RWPE2 (cell line): ENCODE measurements at regions not wholly inside any gene's neighbourhood (a gene's known extent, or its start where the extent isn't known, plus 50 kb on each side); places are given as distances from the start of the nearest gene placed in this dataset.

Experiments
- ATAC-seq: fragments of 200-7000 bp; cut with Tn5 transposase; 3 replicates; pipeline ENCODE4 v1.9.1; 2021; ENCODE audit warnings: low read depth
- DNase-seq: peaks from one replicate; pipeline ENCODE4 v3.0.0-alpha.2; 2020; ENCODE audit warnings: low spot score
- H3K27ac ChIP-seq: fragments of 450-650 bp; 2 replicates; pipeline ENCODE4 v1.5.1; 2017; ENCODE audit warnings: mild to moderate bottlenecking; ENCODE audit not compliant: poor library complexity, severe bottlenecking
- H3K27me3 ChIP-seq: fragments of 250-450 bp; sonication (Bioruptor Pico); 2 replicates; pipeline ENCODE4 v1.5.1; 2021; ENCODE audit warnings: mild to moderate bottlenecking, moderate library complexity; ENCODE audit not compliant: insufficient read depth, poor library complexity, severe bottlenecking
- H3K36me3 ChIP-seq: fragments of 250-450 bp; sonication (Bioruptor Pico); 2 replicates; pipeline ENCODE4 v1.5.1; 2020; ENCODE audit warnings: low read depth, mild to moderate bottlenecking, moderate library complexity
- H3K4me1 ChIP-seq: fragments of 250-450 bp; sonication (Bioruptor Pico); 2 replicates; pipeline ENCODE4 v1.5.1; 2021; ENCODE audit warnings: mild to moderate bottlenecking, moderate library complexity; ENCODE audit not compliant: insufficient read depth, poor library complexity, severe bottlenecking
- H3K4me3 ChIP-seq: fragments of 250-450 bp; sonication (Bioruptor Pico); 2 replicates; pipeline ENCODE4 v1.5.1; 2021; ENCODE audit warnings: mild to moderate bottlenecking, moderate library complexity; ENCODE audit not compliant: severe bottlenecking
- H3K9me3 ChIP-seq: fragments of 250-450 bp; sonication (Bioruptor Pico); 2 replicates; pipeline ENCODE4 v1.5.1; 2021; ENCODE audit warnings: mild to moderate bottlenecking, moderate library complexity; ENCODE audit not compliant: severe bottlenecking
- TF ChIP-seq, protein P1 (sequence below): fragments of 450-650 bp; IDR thresholded peaks from one replicate; pipeline ENCODE4 v1.5.1; 2017; ENCODE audit warnings: mild to moderate bottlenecking, moderate library complexity; ENCODE audit not compliant: poor library complexity, severe bottlenecking

DNA sequence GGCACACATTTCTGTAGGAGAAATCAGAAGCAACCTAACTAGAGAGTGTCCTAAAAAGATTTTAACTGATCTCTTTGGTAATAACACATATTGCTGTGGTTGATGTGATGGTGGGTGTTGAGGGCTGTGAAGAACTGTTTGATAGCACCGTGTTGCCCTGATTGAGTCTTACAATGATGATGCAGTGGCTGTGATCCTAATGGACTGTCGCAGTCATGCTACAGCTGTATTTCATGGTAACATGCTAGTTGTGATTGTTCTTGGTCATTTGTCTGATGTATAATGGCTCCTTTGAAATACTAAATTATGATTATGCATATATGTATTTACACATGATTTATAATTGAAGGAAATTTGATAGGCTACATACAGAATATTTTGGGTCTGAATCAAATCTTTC, 82.5 kb upstream of the MMADHC start:
- Histone ChIP-seq H3K27ac (no peak overlapping the region), H3K27me3 (no peaks in the 10 kb centered on the region), H3K9me3 (no peaks in the 10 kb centered on the region), H3K4me3 (no peak overlapping the region), H3K36me3 (no peaks in the 10 kb centered on the region), H3K4me1 (no peaks in the 10 kb centered on the region)
- DNase-seq (no peak), ATAC-seq (no peak)
- TF ChIP-seq, protein P1, sequence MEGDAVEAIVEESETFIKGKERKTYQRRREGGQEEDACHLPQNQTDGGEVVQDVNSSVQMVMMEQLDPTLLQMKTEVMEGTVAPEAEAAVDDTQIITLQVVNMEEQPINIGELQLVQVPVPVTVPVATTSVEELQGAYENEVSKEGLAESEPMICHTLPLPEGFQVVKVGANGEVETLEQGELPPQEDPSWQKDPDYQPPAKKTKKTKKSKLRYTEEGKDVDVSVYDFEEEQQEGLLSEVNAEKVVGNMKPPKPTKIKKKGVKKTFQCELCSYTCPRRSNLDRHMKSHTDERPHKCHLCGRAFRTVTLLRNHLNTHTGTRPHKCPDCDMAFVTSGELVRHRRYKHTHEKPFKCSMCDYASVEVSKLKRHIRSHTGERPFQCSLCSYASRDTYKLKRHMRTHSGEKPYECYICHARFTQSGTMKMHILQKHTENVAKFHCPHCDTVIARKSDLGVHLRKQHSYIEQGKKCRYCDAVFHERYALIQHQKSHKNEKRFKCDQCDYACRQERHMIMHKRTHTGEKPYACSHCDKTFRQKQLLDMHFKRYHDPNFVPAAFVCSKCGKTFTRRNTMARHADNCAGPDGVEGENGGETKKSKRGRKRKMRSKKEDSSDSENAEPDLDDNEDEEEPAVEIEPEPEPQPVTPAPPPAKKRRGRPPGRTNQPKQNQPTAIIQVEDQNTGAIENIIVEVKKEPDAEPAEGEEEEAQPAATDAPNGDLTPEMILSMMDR, result no peak

DNA sequence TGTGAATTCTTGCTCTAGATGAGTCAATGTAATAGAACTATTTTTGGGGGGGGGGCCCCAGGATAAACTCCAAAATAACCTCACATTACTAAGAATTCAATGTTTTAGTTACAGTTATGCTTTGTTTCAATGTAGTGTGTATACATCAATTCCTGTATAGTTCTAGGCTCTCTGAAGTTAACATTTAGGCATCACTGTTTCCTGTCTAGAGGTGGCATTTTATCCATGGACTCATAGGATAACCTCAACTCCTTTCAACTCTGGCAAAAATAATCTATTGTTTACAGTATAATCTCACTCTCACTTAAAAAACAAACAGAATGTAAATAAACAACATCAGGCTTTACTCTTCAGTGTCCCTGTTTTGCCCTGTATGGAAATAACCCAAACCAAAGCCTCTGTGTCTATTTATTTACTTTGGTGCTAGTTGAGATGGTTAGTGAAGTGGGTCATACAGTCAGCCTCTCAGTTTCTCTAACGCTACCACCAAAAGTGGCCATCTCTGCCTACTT, 79.3 kb upstream of the MMADHC start:
- Histone ChIP-seq H3K4me1 (peaks cover 8% of the 10 kb centered on the region), H3K4me3 (no peak overlapping the region), H3K9me3 (no peaks in the 10 kb centered on the region), H3K27ac (no peak overlapping the region), H3K36me3 (no peaks in the 10 kb centered on the region), H3K27me3 (no peaks in the 10 kb centered on the region)
- TF ChIP-seq, protein P1, result no peak
- no peak for DNase-seq
- no peak for ATAC-seq

DNA sequence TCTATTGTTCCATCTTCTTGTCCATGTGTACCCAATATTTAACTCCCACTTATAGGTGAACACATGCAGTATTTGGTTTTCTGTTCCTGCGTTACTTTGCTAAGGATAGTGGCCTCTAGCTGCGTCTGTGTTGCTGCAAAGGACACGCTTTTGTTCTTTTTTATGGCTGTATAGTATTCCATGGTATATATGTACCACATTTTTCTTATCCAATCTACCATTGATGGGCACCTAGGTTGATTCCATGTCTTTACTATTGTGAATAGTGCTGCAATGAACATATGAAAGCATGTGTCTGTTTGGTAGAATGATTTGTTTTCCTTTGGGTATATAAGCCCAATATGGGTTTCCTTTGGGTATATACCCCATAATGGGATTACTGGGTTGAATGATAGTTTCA, 77.3 kb upstream of the MMADHC start:
- Histone ChIP-seq H3K27me3 (no peaks in the 10 kb centered on the region), H3K36me3 (no peaks in the 10 kb centered on the region), H3K27ac (no peak overlapping the region), H3K4me3 (no peak overlapping the region), H3K9me3 (no peaks in the 10 kb centered on the region), H3K4me1 (peaks cover 15% of the 10 kb centered on the region)
- ATAC-seq, result no peak
- DNase-seq, result no peak
- TF ChIP-seq, protein P1, result no peak

DNA sequence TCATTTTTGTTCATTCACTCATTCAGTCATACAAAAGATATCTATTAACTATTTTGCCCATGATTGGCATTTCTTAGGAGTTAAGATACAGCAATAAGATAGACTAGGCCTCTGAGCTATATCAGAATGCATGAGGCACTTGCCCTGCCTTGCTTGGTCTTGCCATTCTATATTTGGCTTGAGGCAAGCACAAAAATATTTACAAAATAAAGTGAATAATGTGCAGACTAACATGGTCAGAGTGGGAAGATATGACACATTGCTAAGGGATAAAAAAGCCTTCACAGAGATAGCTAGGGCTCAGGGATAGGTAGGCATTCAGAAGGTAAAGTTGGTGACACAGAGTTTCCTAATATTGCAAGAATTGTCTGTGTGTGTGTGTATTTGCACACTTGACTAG, 75.0 kb upstream of the MMADHC start:
- DNase-seq (no peak), ATAC-seq (no peak)
- Histone ChIP-seq H3K4me3 (no peak overlapping the region), H3K36me3 (no peaks in the 10 kb centered on the region), H3K27me3 (no peaks in the 10 kb centered on the region), H3K4me1 (peaks cover 15% of the 10 kb centered on the region), H3K27ac (peak overlapping the region; percentile 34), H3K9me3 (no peaks in the 10 kb centered on the region)
- TF ChIP-seq, protein P1, result no peak

DNA sequence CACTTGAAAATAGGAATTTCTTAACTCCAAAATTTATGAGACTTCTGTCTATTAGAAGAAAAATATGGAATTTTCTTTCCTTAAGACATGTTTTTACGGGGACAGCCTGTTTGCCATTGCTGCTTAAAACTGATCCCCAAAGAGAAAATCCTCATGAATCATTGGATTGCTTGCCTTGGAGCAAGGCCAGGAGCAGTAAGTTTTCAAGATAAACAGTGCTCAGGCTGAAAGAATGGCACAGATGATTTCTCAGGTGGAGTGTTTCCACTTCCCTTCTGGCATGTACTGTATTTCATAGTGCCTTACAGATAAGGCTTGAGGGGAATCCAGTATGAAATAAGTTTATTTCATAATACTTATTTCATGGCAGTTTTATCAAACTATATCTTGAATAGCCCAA, 74.3 kb upstream of the MMADHC start:
- no peaks in the 10 kb centered on the region for H3K27me3 ChIP-seq
- no peaks in the 10 kb centered on the region for H3K9me3 ChIP-seq
- H3K4me3 ChIP-seq, result no peak overlapping the region
- H3K4me1 ChIP-seq, result peaks cover 15% of the 10 kb centered on the region
- H3K27ac ChIP-seq, result peak overlapping the region; percentile 34
- ATAC-seq (peak; percentile 96), DNase-seq (no peak)
- TF ChIP-seq, protein P1, result no peak
- no peaks in the 10 kb centered on the region for H3K36me3 ChIP-seq
